ENCODE measurements at regions not wholly inside any gene's neighbourhood (a gene's known extent, or its start where the extent isn't known, plus 50 kb on each side); places are given as distances from the start of the nearest gene placed in this dataset.
"Not testable (repeated sequence)": the region's sequence is repeated elsewhere in the genome, so short reads cannot be mapped to it uniquely, and the experiment has no call there.

DNA sequence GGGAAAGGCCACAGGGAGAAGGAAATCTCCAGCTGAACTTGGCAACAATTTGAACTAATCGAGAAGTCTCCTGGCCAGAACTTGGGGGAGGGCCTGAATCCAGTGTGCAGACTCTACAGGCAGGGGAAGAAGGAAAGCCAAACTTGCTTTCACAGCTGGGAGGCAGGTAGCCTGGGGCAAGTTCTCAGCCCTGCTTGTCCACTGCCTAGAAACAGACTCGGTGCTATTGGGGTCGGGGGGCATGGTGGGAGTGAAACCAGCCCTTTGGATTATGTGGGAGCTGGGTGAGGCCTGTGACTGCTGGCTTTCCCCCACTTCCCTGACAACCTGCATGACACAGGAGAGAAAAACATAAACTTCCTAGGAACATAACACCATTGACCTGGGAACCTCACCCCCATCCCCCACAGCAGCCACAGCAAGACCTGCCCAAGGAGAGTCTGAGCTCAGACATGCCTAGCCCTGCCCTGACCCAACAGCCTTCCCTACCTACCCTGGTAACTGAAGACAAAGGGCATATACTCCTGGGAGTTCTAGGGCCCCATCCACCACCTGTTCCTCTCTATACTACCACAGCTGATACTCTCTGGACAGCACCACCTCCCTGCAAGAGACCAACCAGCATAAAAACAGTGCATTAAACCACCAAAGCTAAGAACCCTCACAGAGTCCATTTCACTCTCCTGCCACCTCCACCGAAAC is 103.7 kb upstream of the MNS1 start:
- DNase-seq = no peak

DNA sequence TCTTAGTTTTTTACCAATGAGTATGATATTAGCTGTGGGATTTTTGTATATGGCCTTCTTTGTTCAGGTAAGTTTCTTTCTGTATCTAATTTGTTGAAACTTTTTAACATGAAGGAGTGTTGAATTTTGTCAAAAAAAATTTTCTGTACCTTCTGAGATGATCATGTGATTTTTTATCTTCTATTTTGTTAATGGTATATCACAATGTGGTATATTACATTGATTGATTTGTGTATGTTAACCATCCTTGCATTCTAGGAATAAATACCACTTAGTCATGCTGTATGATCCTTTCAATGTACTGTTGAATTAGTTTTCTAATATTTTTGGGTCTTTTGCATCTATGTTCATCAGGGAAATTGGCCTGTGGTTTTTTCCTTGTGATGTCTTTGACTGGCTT is 92.5 kb upstream of the MNS1 start:
- no peak for DNase-seq

DNA sequence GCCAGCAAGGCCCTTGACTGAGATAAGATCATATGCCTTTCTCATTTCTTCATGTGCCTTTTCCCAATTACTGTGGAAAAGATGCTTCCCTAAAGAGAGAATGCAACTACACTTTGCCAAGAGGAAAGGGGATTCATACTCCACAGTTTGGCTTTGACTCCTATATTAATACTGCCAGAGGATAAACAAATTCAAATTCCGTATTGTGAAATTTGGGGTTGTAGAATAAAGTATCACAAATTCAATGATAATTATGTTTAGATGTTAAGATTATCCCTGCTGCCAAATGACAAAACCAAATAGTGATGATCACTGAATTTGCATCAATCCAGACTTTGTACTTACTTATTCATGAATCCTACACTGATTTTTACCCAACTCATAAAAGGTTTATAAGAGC is 88.5 kb upstream of the MNS1 start:
- DNase-seq = no peak

DNA sequence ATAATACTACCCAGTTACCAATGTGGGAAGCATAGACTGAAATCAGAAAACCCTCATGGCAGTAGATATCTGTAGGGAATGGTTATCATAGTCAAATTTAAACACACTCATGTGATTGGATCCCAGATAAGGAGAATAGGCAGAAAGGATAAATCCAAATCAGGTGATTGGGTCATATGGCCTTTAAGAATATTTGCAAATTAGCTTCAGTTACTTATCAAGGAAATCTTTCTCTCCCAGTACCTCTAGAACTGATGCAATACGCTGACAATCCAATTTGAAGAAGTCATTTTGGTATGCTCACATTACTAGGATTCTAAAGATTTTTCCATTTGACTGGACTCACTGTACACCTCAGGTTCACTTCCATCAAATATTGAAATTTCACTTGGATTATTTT is 87.7 kb upstream of the MNS1 start:
- DNase-seq = no peak

DNA sequence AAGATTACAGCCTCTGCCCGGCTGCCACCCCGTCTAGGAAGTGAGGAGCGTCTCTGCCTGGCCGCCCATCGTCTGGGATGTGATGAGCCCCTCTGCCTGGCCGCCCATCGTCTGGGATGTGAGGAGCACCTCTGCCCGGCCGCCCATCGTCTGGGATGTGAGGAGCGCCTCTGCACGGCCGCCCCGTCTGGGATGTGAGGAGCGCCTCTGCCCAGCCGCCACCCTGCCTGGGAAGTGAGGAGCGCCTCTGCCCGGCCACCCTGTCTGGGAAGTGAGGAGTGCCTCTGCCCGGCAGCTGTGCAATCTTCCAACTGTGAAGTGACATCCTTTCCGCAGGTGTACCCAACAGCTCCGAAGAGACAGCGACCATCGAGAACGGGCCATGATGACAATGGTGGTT is 75.6 kb upstream of the MNS1 start:
- DNase-seq = not testable (repeated sequence)

DNA sequence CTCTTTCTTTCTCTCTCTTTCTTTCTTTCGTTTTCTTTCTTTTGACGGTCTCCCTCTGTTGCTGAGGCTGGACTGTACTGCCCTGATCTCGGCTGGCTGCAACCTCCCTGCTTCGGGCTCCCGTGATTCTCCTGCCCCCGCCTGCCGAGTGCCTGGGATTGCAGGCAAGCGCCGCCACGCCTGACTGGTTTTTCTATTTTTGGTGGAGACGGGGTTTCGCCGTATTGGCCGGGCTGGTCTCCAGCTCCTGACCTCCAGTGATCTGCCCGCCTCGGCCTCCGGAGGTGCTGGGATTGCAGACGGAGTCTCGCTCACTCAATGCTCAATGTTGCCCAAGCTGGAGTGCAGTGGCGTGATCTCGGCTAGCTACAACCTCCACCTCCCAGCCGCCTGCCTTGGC is 75.2 kb upstream of the MNS1 start:
- DNase-seq = not testable (repeated sequence)

DNA sequence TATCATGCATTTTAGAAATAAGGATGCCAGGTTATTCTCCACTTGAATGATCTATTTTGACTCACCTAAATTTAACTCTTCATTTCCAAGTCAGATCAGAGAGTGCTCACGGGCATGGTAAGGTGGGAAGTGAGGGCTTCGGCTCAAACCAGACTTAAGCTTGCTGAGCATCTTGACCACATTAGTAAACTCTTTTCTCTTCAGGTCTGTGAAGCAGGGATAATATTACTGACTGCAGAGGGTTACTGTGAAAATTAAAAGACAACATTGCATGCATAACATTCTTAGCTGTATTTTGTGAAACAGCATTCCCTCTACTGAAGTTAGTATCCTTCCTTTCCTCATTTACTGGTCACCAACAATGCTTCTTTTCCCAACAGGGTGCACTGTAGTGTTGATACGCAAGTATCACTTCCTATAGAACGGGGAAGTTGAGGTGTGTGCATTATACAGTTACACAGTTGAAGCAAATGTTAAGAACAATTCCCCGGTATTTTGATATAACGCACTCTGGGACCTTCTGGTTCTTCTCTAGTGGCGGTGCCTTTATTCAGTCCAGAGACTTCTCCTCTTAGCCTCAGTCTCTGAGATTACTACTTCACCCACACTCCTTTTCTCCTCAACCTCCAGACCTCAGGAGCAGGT is 74.1 kb upstream of the MNS1 start:
- no peak for DNase-seq

DNA sequence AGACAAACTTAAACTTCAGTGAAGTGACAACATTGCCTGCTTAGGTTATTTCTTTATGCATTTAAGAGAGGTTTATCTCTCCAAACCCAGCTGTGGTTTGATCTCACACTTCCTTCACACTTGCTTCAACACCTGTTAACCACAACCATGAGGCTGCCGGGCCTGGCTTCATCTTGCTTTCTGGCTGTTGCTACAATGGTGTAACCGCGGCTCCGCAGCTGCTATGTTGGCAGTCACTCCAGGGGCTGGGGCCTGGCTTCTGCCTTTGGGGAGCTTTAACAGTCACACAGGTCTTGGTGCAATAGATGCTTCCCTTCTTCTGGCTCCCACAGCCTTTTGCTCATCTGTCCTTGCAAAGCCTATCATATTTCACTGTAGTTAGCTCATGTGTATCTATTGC is 72.9 kb upstream of the MNS1 start:
- DNase-seq = no peak

DNA sequence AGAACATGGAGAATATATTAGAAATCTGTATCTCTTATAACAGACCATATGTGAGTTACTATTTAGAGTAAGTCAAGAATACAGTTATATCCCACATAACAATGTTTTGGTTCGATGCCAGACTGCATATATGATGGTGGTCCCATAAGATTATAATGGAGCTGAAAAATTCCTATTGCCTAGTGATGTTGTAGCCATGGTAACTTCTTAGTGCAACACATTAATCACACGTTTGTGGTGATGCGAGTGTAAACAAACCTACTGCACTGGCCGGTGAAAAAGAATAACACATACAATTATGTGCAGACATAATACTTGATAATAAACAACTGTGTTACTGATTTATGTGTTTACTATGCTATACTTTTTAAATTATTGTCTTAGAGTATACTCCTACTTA is 69.8 kb upstream of the MNS1 start:
- no peak for DNase-seq

DNA sequence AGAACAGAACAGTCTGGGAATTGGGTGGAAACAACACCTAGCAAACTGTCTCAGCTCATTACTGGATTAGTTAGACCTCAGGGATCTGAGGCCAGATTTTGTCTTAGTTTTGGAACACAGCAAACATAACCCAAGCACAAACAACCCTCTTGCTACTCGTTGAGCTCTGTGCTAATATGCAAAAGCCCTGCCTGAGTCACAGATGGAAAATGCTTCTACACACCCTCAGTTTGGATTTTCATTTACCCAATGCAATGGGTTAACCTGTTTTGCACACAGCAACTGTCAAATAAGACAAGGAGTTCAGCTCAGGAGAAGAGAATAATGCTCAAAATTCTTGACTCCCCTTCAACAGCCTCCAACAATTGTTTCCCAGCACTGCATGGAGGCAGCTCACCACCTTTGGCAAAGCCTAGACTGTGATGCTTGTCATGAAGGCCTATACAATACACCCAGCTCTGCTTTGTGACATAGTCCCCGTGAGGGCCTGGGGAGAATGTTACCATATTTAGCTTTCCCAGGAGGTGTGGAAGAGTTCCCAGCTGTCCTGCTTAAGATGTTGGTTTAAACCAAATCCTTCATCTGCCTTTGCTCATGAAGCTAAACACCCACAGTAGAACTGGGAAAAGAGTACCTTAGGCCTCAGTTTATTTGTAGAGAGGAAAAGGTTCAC is 68.9 kb upstream of the MNS1 start:
- DNase-seq = no peak

DNA sequence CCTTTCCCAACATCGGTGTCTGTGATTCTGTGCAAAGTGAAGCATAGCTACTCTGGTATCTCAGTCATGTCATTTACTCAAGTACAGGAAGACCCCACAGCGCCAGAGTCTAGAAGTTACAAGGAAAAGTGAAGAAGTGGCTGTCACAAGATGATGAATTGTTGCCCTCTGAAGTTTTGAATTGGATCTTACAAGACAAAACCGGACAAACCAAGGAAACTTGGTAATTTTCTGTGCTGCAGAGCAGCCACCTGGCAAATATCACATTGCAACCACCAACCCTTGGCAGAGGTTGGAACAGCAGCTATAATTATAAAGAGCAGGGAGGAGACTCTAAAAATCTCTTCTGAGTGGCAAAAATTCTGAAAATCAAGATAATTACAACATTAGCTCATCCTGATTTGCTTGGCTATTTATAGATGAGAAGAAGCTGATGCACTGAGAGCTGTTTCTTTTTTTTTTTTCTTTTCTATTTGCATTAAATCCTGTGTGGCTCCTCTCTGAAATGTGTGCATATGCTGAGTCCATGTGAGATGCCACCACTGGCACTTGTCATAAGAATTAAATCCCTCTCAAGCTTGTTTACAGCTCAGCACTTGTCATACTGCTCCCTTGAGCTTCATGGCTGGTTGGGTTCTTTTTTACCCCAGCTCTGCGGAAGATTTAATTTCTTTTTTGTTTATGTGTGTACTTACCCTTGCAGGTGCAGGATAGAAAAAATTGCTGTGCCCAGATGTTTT is 68.0 kb upstream of the MNS1 start:
- DNase-seq = peak; percentile 67

DNA sequence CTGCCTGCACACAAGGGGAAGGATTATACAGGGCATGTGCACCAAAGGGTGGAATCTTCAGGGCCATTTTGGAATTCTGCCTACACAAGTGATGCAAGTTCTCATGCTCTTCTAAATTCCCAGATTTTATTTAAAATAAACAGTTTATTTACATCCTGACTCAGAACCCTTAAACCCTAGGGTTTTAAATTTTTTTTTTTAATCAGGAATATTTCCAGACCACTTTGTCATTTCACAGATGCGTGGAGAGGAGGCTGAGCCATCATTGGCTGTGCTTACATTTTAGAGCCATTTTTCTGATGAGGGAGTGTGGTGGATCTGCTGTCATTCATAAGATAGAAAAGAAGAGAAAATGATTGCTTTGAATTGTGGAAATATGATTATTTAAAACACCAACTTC is 65.2 kb upstream of the MNS1 start:
- DNase-seq = no peak

DNA sequence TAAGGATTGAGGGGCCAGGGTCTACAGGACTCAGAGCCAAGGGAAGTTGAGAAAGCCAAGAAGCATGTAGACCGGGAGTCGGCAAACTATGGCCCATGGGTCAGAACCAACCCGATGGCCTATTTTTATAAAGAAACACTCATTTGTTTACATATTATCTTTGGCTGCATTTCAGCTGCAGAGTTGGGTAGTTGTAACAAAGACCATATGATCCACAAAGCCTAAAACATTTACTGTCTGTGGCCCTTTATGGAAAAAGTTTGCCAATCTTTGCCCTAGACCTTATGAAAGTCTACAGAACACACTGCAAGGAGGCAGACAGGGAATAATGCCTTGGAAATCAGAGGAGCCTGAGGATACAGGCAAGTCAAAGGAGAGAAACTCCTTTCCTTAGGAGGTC is 63.2 kb upstream of the MNS1 start:
- DNase-seq = no peak

DNA sequence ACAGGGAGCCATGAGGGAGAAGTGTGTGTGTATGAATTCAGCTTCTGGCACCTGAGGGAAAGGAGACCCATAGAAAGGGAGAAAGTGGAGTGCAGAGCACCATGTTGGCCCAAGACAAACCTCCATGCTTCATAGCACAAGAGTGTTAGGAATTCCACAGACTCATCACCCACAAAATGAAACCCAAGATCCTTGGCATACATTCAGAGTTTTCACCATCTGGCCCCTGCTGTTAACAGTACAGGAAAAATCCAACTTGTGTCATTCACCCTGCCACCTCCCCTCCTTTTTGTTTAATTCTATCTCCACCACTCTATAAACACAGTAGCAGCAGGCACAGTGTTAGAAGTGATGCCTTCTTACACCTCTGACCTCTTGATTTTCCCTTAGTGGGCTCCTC is 60.0 kb upstream of the MNS1 start:
- DNase-seq = no peak

DNA sequence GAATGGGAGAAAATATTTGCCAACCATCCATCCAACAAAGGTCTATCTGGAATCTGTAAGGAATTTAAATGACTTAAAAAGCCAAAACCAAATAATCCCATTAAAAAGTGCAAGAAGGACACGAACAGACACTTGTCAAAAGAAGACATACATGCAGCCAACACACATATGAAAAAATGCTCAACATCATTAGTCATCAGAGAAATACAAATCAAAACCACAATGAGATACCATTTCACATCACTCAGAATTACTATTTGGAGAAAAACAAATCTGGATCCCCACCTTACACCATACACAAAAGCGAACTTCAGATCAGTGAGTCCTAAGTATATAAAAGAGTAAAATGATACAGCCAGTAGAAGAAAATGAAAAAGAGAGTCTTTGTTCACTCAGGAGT is 58.6 kb upstream of the MNS1 start:
- DNase-seq = no peak

DNA sequence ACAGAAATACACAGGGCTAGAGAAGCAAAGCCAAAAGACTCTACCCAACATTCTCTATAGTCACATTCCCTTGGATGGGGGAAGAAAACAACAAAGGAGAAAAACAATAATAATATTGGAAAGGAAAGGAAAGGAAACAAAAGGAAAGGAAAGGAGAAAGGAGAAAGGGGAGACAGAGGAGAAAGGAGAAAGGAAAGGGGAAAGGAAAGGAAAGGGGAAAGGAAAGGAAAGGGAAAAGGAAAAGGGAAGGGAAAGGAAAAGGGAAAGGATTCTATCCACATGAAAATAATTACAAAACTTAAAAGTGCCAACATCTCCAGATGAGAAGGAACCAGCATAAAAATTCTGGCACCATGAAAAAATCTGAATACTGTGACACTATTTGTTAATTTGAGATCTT is 54.1 kb upstream of the MNS1 start:
- DNase-seq = no peak
